Endothelial cell of umbilical vein (primary cell): ENCODE measurements at regions not wholly inside any gene's neighbourhood (a gene's known extent, or its start where the extent isn't known, plus 50 kb on each side); places are given as distances from the start of the nearest gene placed in this dataset.

Experiments
- BruUV-seq: library from RNA; stranded (reverse); fragments of 400-500 nt; replicated peaks from 2 replicates; lab custom pipeline; 2021; lab: Mats Ljungman, UMichigan
- CTCF ChIA-PET: fragments of 300-600, 350-600 bp; sonication (Branson Sonifier 250); formaldehyde crosslinking; loops from one replicate; lab custom pipeline; 2021; ENCODE audit warnings: antibody characterized with exemption, inconsistent platforms; lab: Charles Lee
- POLR2A ChIA-PET: fragments of 300-600, 350-600 bp; sonication (Branson Sonifier 250); formaldehyde crosslinking; loops from one replicate; lab custom pipeline; 2021; ENCODE audit warnings: antibody characterized with exemption, inconsistent platforms; lab: Charles Lee
- DNase-seq: peaks from one replicate; pipeline ENCODE4 v3.0.0-alpha.2; 2011; ENCODE audit warnings: low read depth, low spot score
- FAIRE-seq: peaks from 2 replicates; lab custom pipeline; 2011; peaks lifted over from hg19 to GRCh38; lab: Jason Lieb, UNC
- H2AFZ ChIP-seq: 2 replicates; pipeline ENCODE4 v1.6.0; 2012; ENCODE audit warnings: low read depth, low read length, control low read depth, inconsistent platforms
- H3K27ac ChIP-seq: 2 replicates; pipeline ENCODE4 v1.5.1; 2011; ENCODE audit warnings: low read depth, mild to moderate bottlenecking, control low read depth, low read length, moderate library complexity; ENCODE audit not compliant: insufficient read depth
- H3K27me3 ChIP-seq, 2 experiments: 2 replicates each; pipeline versions ENCODE4 v1.6.0 to v1.6.1; 2011; ENCODE audit warnings: low read length in 2 of 2, mixed read lengths in 1 of 2; ENCODE audit not compliant: control insufficient read depth in 2 of 2, insufficient read depth in 2 of 2
- H3K36me3 ChIP-seq, 2 experiments: 2 replicates in 1 of 2; 3 replicates in 1 of 2; pipeline ENCODE4 v1.5.1; 2011; ENCODE audit warnings: low read length in 2 of 2, mild to moderate bottlenecking in 1 of 2, moderate library complexity in 1 of 2; ENCODE audit not compliant: control insufficient read depth in 2 of 2, insufficient read depth in 2 of 2; ENCODE audit errors: extremely low read depth in 1 of 2
- H3K4me1 ChIP-seq: 3 replicates; pipeline ENCODE4 v1.5.1; 2011; ENCODE audit warnings: mild to moderate bottlenecking, low read length; ENCODE audit not compliant: control insufficient read depth, insufficient read depth; ENCODE audit errors: extremely low read depth
- H3K4me2 ChIP-seq: 2 replicates; pipeline ENCODE4 v1.6.1; 2011; ENCODE audit warnings: low read length, control low read depth, mixed read lengths; ENCODE audit not compliant: insufficient read depth
- H3K4me3 ChIP-seq, 3 experiments: fragments of 200-600 bp in 1 of 3; sonication (generic), shearing (Covaris generic) in 1 of 3; replicated peaks in 1 of 3; 2 replicates each; pipeline ENCODE4 v1.5.1; 2011 to 2016; ENCODE audit warnings: control low read depth in 3 of 3, low read length in 3 of 3, mild to moderate bottlenecking in 2 of 3, inconsistent platforms in 1 of 3, low read depth in 1 of 3, moderate library complexity in 1 of 3; ENCODE audit not compliant: insufficient read depth in 1 of 3
- H3K79me2 ChIP-seq: 2 replicates; pipeline ENCODE4 v1.6.0; 2012; ENCODE audit warnings: low read length, inconsistent platforms; ENCODE audit not compliant: control insufficient read depth, insufficient read depth
- H3K9ac ChIP-seq: replicated peaks from 2 replicates; pipeline ENCODE3; 2011; ENCODE audit warnings: low read length, control low read depth; ENCODE audit not compliant: insufficient read depth; ENCODE audit errors: extremely low read depth
- H3K9me1 ChIP-seq: replicated peaks from 3 replicates; pipeline ENCODE4 v1.6.0; 2011; ENCODE audit warnings: mild to moderate bottlenecking, low read length; ENCODE audit not compliant: control insufficient read depth, insufficient read depth; ENCODE audit errors: extremely low read depth
- H3K9me3 ChIP-seq: replicated peaks from 2 replicates; pipeline ENCODE4 v1.5.1; 2012; ENCODE audit warnings: low read length, inconsistent platforms; ENCODE audit not compliant: control insufficient read depth, insufficient read depth
- H4K20me1 ChIP-seq: replicated peaks from 2 replicates; pipeline ENCODE3; 2011; ENCODE audit warnings: mild to moderate bottlenecking, low read length; ENCODE audit not compliant: control insufficient read depth, insufficient read depth; ENCODE audit errors: extremely low read depth
- CTCF ChIP-seq, 2 donors: IDR thresholded peaks; 1 replicate in 1 of 2; 2 replicates in 1 of 2; pipeline ENCODE4 v1.5.1; 2011; ENCODE audit warnings: low read length in 2 of 2, mild to moderate bottlenecking in 2 of 2, moderate library complexity in 2 of 2, control low read depth in 1 of 2, inconsistent platforms in 1 of 2, low read depth in 1 of 2; ENCODE audit not compliant: insufficient read depth in 1 of 2; ENCODE audit errors: extremely low read depth in 1 of 2
- EZH2 ChIP-seq: IDR thresholded peaks from 2 replicates; pipeline ENCODE4 v1.6.1; 2012; ENCODE audit warnings: borderline replicate concordance, low read depth, mild to moderate bottlenecking, moderate library complexity, low read length, inconsistent platforms; ENCODE audit not compliant: severe bottlenecking
- FOS ChIP-seq: IDR thresholded peaks from 2 replicates; pipeline ENCODE4 v1.6.1; 2011; ENCODE audit warnings: mild to moderate bottlenecking, low read length, moderate library complexity, borderline replicate concordance; ENCODE audit not compliant: insufficient read depth
- GATA2 ChIP-seq: IDR thresholded peaks from 2 replicates; pipeline ENCODE4 v1.7.0; 2011; ENCODE audit warnings: low read depth, mild to moderate bottlenecking, moderate library complexity, mixed read lengths, low read length; ENCODE audit not compliant: insufficient read length, insufficient read depth
- JUN ChIP-seq: IDR thresholded peaks from 2 replicates; pipeline ENCODE4 v1.6.1; 2011; ENCODE audit warnings: borderline replicate concordance, low read depth; ENCODE audit not compliant: insufficient read length, insufficient read depth
- MAX ChIP-seq: IDR thresholded peaks from 2 replicates; pipeline ENCODE4 v1.6.1; 2011; ENCODE audit not compliant: insufficient read depth, insufficient read length
- MYC ChIP-seq: IDR thresholded peaks from one replicate; pipeline ENCODE4 v1.6.1; 2011; ENCODE audit warnings: mild to moderate bottlenecking, low read depth, low read length
- POLR2A ChIP-seq: IDR thresholded peaks from 2 replicates; pipeline ENCODE4 v1.6.1; 2012; ENCODE audit warnings: low read depth, mild to moderate bottlenecking, control low read depth, low read length
- POLR2AphosphoS5 ChIP-seq: IDR thresholded peaks from 2 replicates; pipeline ENCODE4 v1.6.1; 2012; ENCODE audit warnings: low read depth, mild to moderate bottlenecking, control low read depth, low read length, moderate library complexity; ENCODE audit not compliant: insufficient read depth
- dilution Hi-C: fragments of 300-500 bp; cut with MboI; formaldehyde crosslinking; loops from one replicate; pipeline ENCODE4 v1.15.0; 2019; ENCODE audit warnings: low sequenced_read_pairs; ENCODE audit not compliant: extremely low pct_ligation_motif_present
- intact Hi-C: fragments of 100-400 bp; cut with micrococcal nuclease; formaldehyde crosslinking; loops from one replicate; pipeline ENCODE4 v1.10.0; 2022

- ChIA-PET POLR2A (no interaction called here), CTCF (interaction anchor here (0.7 to 2.2 kb wide), 6 partner anchors 14 to 335 kb away, joined by 3 to 6 read pairs (median 4); no protein-coding TSS in a partner anchor)
- H3K9me1 ChIP-seq: no peaks in the 10 kb centered on the region
- dilution Hi-C loops: no loop called here
- H4K20me1 ChIP-seq: no peaks in the 10 kb centered on the region
- H3K79me2 ChIP-seq: no peaks in the 10 kb centered on the region
- FAIRE-seq (no peak), DNase-seq (no peak)
- intact Hi-C loops: no loop called here
- TF ChIP-seq MAX: no peak
- TF ChIP-seq JUN: no peak
- no peak for TF ChIP-seq EZH2
- TF ChIP-seq MYC: no peak
- no peak for TF ChIP-seq FOS
- TF ChIP-seq GATA2: no peak
- no peak for TF ChIP-seq POLR2A
- TF ChIP-seq CTCF (IDR thresholded peaks at IDR 0.05; ENCODE audit: extremely low read depth in 1 of 2, insufficient read depth in 1 of 2, low read depth in 1 of 2, low read length in 2 of 2): no peak
- no peak for TF ChIP-seq POLR2AphosphoS5
- H3K9me3 ChIP-seq: no peaks in the 10 kb centered on the region
- BruUV-seq: no TSS peak
- H3K4me3 ChIP-seq: no peak overlapping the region
- peak overlapping the region; percentile 13 for H2AFZ ChIP-seq
- H3K36me3 ChIP-seq: no peaks in the 10 kb centered on the region
- H3K27ac ChIP-seq: no peak overlapping the region
- H3K9ac ChIP-seq: no peak overlapping the region
- H3K27me3 ChIP-seq: no peaks in the 10 kb centered on the region
- peak overlapping the region; percentile 24 for H3K4me2 ChIP-seq
- H3K4me1 ChIP-seq: peaks cover 12% of the 10 kb centered on the region
Observed at GRCh38 chr1:234932511-234933430, 195.9 kb downstream of the TOMM20 start.
